ENCODE measurements at regions not wholly inside any gene's neighbourhood (a gene's known extent, or its start where the extent isn't known, plus 50 kb on each side); places are given as distances from the start of the nearest gene placed in this dataset.
"Not testable (repeated sequence)": the region's sequence is repeated elsewhere in the genome, so short reads cannot be mapped to it uniquely, and the experiment has no call there.

DNA sequence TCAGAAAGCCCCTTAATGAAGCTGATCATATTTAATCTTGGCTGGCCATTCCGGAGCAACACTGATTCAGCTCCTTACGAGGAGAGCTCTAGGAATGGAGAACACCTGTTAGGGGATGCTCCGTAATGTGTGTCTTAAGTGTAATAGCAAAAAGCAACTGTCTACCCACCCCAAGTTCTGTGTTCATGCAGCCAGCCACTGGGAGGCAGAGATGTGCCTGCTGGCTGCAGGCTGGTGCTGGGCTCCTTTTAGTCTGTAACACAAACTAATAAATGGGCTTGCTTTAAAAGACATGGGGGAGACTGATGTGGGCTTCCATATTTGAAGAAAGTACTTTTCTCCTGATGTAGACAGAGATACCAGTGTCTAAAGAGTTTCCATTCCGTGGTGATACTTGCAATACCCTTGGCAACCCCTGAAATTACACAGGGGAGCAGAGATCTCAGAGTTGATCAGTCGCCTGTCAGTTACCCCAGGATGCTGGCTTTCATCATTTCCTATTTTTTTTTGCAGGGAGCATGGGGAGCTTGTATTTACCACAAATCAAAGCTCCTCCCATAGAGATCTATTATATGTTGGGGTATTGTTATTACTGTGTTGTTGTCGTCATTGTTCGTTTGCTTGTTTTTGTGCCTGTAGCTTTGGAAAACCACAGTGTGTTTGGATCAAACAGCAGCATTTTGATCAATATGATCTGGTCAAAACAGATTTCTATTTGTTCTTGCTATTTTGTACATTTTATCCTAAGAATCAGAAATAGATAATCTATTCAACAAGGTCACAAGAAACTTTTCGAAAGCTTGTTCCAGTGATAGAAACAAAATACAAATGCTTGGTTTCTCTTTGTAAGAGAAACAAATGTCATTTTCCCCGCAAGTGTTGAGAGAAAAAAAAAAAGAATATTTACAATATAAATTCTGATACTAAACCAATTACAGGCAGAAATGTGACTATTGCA, 65.8 kb downstream of the MTX3 start:
- H3K36me3 ChIP-seq, result no peaks in the 10 kb centered on the region
- H3K27me3 ChIP-seq, result no peaks in the 10 kb centered on the region
- ATAC-seq (no peak), DNase-seq (no peak)
- no peak overlapping the region for H3K27ac ChIP-seq
- no peak overlapping the region for H3K4me3 ChIP-seq
- 82 to 88% (median 84%) methylated on average over 9 of the region's 9 CpGs for WGBS, 4 donors
- H3K4me1 ChIP-seq, result no peaks in the 10 kb centered on the region
- TF ChIP-seq, protein P1, sequence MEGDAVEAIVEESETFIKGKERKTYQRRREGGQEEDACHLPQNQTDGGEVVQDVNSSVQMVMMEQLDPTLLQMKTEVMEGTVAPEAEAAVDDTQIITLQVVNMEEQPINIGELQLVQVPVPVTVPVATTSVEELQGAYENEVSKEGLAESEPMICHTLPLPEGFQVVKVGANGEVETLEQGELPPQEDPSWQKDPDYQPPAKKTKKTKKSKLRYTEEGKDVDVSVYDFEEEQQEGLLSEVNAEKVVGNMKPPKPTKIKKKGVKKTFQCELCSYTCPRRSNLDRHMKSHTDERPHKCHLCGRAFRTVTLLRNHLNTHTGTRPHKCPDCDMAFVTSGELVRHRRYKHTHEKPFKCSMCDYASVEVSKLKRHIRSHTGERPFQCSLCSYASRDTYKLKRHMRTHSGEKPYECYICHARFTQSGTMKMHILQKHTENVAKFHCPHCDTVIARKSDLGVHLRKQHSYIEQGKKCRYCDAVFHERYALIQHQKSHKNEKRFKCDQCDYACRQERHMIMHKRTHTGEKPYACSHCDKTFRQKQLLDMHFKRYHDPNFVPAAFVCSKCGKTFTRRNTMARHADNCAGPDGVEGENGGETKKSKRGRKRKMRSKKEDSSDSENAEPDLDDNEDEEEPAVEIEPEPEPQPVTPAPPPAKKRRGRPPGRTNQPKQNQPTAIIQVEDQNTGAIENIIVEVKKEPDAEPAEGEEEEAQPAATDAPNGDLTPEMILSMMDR (IDR thresholded peaks at IDR 0.05), result no peak
- TF ChIP-seq POLR2A (IDR thresholded peaks at IDR 0.05), result no peak
- H3K9me3 ChIP-seq, result peaks cover 0 to 11% (median 3%) of the 10 kb centered on the region in 12 donors
- intact Hi-C loops (cut with DNase I), result no loop called here

- WGBS, 4 donors, result 25 to 38% (median 31%) methylated on average over 1 of the region's 1 CpG
- intact Hi-C loops (cut with DNase I), result no loop called here
- Histone ChIP-seq H3K27me3 (no peaks in the 10 kb centered on the region), H3K4me3 (no peak overlapping the region), H3K4me1 (no peaks in the 10 kb centered on the region), H3K36me3 (no peaks in the 10 kb centered on the region), H3K9me3 (peaks cover 0 to 22% (median 4%) of the 10 kb centered on the region in 12 donors), H3K27ac (no peak overlapping the region)
- TF ChIP-seq POLR2A (IDR thresholded peaks at IDR 0.05), result no peak
- TF ChIP-seq, protein P1 (IDR thresholded peaks at IDR 0.05), result no peak
- DNase-seq, result no peak
- no peak for ATAC-seq
Measured at GRCh38 chr5:79923431-79923830, 67.6 kb downstream of the MTX3 start.

DNA sequence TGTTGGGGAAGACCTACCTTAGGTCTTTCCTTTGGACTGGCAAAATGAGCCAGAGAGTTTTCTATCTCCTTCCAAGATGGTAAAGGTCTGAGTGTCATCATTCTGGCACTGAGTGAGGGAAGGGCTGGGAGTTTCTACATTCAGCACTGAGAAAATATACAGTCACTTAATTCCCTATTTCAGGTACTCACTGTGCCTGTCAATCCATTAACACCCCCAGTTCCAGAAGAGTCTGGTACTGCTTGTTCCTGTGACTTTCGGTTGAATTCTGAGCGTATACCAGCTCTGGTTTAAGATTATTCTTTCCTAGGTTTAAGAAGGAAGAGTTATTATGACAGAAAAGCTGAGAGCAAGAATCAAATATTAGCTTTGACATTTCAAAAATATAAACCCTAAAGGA, 68.4 kb downstream of the MTX3 start:
- no peaks in the 10 kb centered on the region for H3K36me3 ChIP-seq
- ATAC-seq, result no peak
- H3K27me3 ChIP-seq, result no peaks in the 10 kb centered on the region
- TF ChIP-seq POLR2A (IDR thresholded peaks at IDR 0.05), result no peak
- TF ChIP-seq, protein P1 (IDR thresholded peaks at IDR 0.05), result no peak
- no peak for DNase-seq
- intact Hi-C loops (cut with DNase I), result no loop called here
- 92 to 96% (median 94%) methylated on average over 2 of the region's 2 CpGs for WGBS, 4 donors
- H3K4me3 ChIP-seq, result no peak overlapping the region
- H3K9me3 ChIP-seq, result peaks cover 0 to 30% (median 4%) of the 10 kb centered on the region in 12 donors
- H3K27ac ChIP-seq, result no peak overlapping the region
- H3K4me1 ChIP-seq, result no peaks in the 10 kb centered on the region

DNA sequence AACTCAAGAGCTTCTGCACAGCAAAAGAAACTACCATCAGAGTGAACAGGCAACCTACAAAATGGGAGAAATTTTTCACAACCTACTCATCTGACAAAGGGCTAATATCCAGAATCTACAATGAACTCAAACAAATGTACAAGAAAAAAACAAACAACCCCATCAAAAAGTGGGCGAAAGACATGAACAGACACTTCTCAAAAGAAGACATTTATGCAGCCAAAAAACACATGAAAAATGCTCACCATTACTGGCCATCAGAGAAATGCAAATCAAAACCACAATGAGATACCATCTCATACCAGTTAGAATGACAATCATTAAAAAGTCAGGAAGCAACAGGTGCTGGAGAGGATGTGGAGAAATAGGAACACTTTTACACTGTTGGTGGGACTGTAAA, 83.6 kb downstream of the MTX3 start:
- H3K4me3 ChIP-seq; intact Hi-C loops (cut with DNase I); H3K4me1 ChIP-seq; ATAC-seq; DNase-seq; H3K36me3 ChIP-seq; H3K9me3 ChIP-seq; H3K27me3 ChIP-seq; H3K27ac ChIP-seq: not testable (repeated sequence)
- 91 to 100% (median 96%) methylated on average over 1 of the region's 1 CpG for WGBS, 4 donors

GRCh38 chr5:79902571-79902970, 88.5 kb downstream of the MTX3 start:
- ATAC-seq; H3K4me3 ChIP-seq; DNase-seq; intact Hi-C loops (cut with DNase I); H3K9me3 ChIP-seq; H3K27ac ChIP-seq; H3K36me3 ChIP-seq; H3K4me1 ChIP-seq; H3K27me3 ChIP-seq: not testable (repeated sequence)
- WGBS, 4 donors, result 95 to 99% (median 97%) methylated on average over 5 to 10 of the region's 10 CpGs
